Parathyroid adenoma (tissue), 2 donors: ENCODE measurements at regions not wholly inside any gene's neighbourhood (a gene's known extent, or its start where the extent isn't known, plus 50 kb on each side); places are given as distances from the start of the nearest gene placed in this dataset.

Experiments
- H2AFZ ChIP-seq: fragments of 300-600 bp; sonication (generic); one replicate; pipeline ENCODE4 v1.7.0; 2017; ENCODE audit warnings: antibody characterized with exemption, mild to moderate bottlenecking
- H3K27ac ChIP-seq: fragments of 300-600 bp; sonication (generic); one replicate; pipeline ENCODE4 v1.7.0; 2017
- H3K27me3 ChIP-seq: fragments of 300-600 bp; sonication (generic); one replicate; pipeline ENCODE4 v1.7.0; 2017; ENCODE audit warnings: low read length; ENCODE audit not compliant: control insufficient read depth, insufficient read depth
- H3K36me3 ChIP-seq: fragments of 300-600 bp; sonication (generic); one replicate; pipeline ENCODE4 v1.7.0; 2017; ENCODE audit warnings: low read length; ENCODE audit not compliant: control insufficient read depth, insufficient read depth
- H3K4me1 ChIP-seq: fragments of 300-600 bp; sonication (generic); one replicate; pipeline ENCODE4 v1.7.0; 2017; ENCODE audit warnings: control low read depth
- H3K4me2 ChIP-seq: fragments of 300-600 bp; sonication (generic); one replicate; pipeline ENCODE4 v1.7.0; 2017; ENCODE audit warnings: low read length
- H3K4me3 ChIP-seq: fragments of 300-600 bp; sonication (generic); one replicate; pipeline ENCODE4 v1.7.0; 2017; ENCODE audit warnings: low read depth, low read length
- H3K79me2 ChIP-seq: fragments of 300-600 bp; sonication (generic); one replicate; pipeline ENCODE4 v1.7.0; 2017; ENCODE audit warnings: control low read depth
- H3K9ac ChIP-seq: fragments of 300-600 bp; sonication (generic); one replicate; pipeline ENCODE4 v1.7.0; 2017; ENCODE audit warnings: mild to moderate bottlenecking
- H3K9me3 ChIP-seq: fragments of 300-600 bp; sonication (generic); one replicate; pipeline ENCODE4 v1.7.0; 2017; ENCODE audit warnings: low read length; ENCODE audit not compliant: control insufficient read depth
- CTCF ChIP-seq: fragments of 300-600 bp; sonication (generic); IDR thresholded peaks from one replicate; pipeline ENCODE4 v1.7.0; 2017; ENCODE audit warnings: antibody characterized with exemption, mild to moderate bottlenecking
- donor health status: primary hyperparathyroidism.

- Histone ChIP-seq H3K4me3 (no peak overlapping the region), H3K9me3 (no peaks in the 10 kb centered on the region)
These were observed 193.9 kb downstream of the MED10 start for GRCh38 chr5:6184481-6184880.

GRCh38 chr5:6183391-6184390 lies 194.7 kb downstream of the MED10 start:
- TF ChIP-seq CTCF: no peak
- Histone ChIP-seq H3K36me3 (no peaks in the 10 kb centered on the region), H2AFZ (no peak overlapping the region), H3K79me2 (no peaks in the 10 kb centered on the region), H3K27me3 (no peaks in the 10 kb centered on the region), H3K9me3 (no peaks in the 10 kb centered on the region), H3K4me2 (no peak overlapping the region), H3K4me3 (no peak overlapping the region), H3K4me1 (no peaks in the 10 kb centered on the region), H3K27ac (no peak overlapping the region), H3K9ac (no peak overlapping the region)

More at GRCh38 chr5:6184481-6184880, 193.9 kb downstream of the MED10 start:
- no peaks in the 10 kb centered on the region for H3K27me3 ChIP-seq
- H3K9ac ChIP-seq: no peak overlapping the region
- no peaks in the 10 kb centered on the region for H3K36me3 ChIP-seq
- no peaks in the 10 kb centered on the region for H3K4me1 ChIP-seq
- no peaks in the 10 kb centered on the region for H3K79me2 ChIP-seq
- H3K27ac ChIP-seq: no peak overlapping the region
- no peak overlapping the region for H2AFZ ChIP-seq
- H3K4me2 ChIP-seq: no peak overlapping the region
- no peak for TF ChIP-seq CTCF

- Histone ChIP-seq H3K9ac (no peak overlapping the region), H3K9me3 (no peaks in the 10 kb centered on the region), H3K4me3 (no peak overlapping the region), H3K79me2 (no peaks in the 10 kb centered on the region), H3K4me1 (no peaks in the 10 kb centered on the region), H2AFZ (no peak overlapping the region), H3K36me3 (no peaks in the 10 kb centered on the region), H3K4me2 (no peak overlapping the region), H3K27me3 (no peaks in the 10 kb centered on the region), H3K27ac (no peak overlapping the region)
- no peak for TF ChIP-seq CTCF
These were observed 196.0 kb downstream of the MED10 start for GRCh38 chr5:6182271-6182815.

GRCh38 chr5:6181871-6182270 lies 196.5 kb downstream of the MED10 start:
- H3K79me2 ChIP-seq: no peaks in the 10 kb centered on the region
- H3K9ac ChIP-seq: no peak overlapping the region
- no peak overlapping the region for H3K4me3 ChIP-seq

More at GRCh38 chr5:6181871-6182270, 196.5 kb downstream of the MED10 start:
- no peaks in the 10 kb centered on the region for H3K27me3 ChIP-seq
- no peaks in the 10 kb centered on the region for H3K4me1 ChIP-seq
- H3K9me3 ChIP-seq: no peaks in the 10 kb centered on the region
- H3K27ac ChIP-seq: no peak overlapping the region
- TF ChIP-seq CTCF: no peak
- no peak overlapping the region for H3K4me2 ChIP-seq
- no peaks in the 10 kb centered on the region for H3K36me3 ChIP-seq
- no peak overlapping the region for H2AFZ ChIP-seq
